ENCODE measurements at regions not wholly inside any gene's neighbourhood (a gene's known extent, or its start where the extent isn't known, plus 50 kb on each side); places are given as distances from the start of the nearest gene placed in this dataset.

GRCh38 chr13:75231235-75231634 lies 250.7 kb downstream of the TBC1D4 start:
- Histone ChIP-seq H3K36me3 (replicated peaks) (no peaks in the 10 kb centered on the region), H3K4me3 (no peak overlapping the region), H3K9me3 (no peaks in the 10 kb centered on the region), H3K27me3 (ENCODE audit: low read depth) (no peaks in the 10 kb centered on the region), H3K4me1 (no peaks in the 10 kb centered on the region)
- DNase-seq (ENCODE audit: low spot score in 2 of 2) = no peak
- in situ Hi-C loops (cut with MboI; ENCODE audit: low sequenced_read_pairs) = no loop called here

DNA sequence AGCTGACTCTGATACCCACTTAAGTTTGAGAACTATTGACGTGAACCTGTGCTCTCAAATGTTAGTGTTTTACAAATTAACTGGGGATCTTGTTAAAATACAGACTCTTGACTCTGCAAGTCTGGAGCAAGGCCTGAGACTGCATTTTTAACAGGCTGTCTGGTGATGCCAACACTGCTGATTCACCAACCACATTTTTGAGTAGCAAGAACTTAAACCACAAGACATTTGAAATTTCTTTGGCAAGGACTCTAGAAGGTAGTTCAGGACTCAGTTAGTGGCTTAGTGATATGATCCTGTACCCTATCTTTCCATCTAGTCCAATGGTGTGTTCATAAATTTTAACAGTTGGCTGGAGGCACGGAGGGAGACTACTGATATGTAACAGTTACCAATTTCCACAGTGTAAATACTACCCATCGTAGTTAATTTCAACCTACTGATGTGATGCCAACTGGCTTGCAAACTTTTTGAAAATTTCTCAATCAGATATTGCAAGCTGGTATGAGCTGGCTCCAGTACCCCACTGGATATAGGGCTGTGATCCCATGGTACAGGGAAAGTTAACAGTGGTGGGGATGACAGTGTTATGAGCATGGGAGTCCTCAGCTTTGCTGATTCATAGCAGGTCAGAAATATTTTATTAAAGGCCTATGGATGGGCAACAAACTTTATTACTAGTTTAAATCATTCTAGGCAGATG lies 255.1 kb downstream of the TBC1D4 start:
- Histone ChIP-seq H3K36me3 (replicated peaks) (no peaks in the 10 kb centered on the region), H3K4me1 (no peaks in the 10 kb centered on the region), H3K27me3 (ENCODE audit: low read depth) (no peaks in the 10 kb centered on the region), H3K9me3 (no peaks in the 10 kb centered on the region), H3K4me3 (no peak overlapping the region)
- in situ Hi-C loops (cut with MboI; ENCODE audit: low sequenced_read_pairs) = no loop called here
- no peak for DNase-seq (ENCODE audit: low spot score in 2 of 2)

DNA sequence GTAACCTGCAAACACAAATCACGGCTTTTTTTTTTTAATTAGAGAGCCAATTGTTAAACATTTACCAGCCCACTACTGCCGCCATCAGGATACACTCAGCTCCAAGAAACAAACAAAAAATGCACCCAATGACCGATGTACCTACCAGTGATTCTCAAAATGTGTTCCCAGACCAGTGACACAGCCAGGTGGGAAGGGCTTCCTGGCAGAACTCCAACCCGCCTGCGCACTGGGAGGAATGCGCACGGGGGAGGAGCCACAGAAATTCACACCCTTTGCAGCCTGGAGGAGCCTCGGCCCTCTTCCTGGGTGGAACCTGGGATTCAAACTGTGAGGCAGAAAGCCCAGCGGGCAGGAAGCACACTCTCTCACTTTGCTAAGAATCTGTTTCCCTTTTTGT lies 255.9 kb downstream of the TBC1D4 start:
- no peaks in the 10 kb centered on the region for H3K27me3 ChIP-seq (ENCODE audit: low read depth)
- H3K4me1 ChIP-seq = no peaks in the 10 kb centered on the region
- no peaks in the 10 kb centered on the region for H3K36me3 ChIP-seq (replicated peaks)
- in situ Hi-C loops (cut with MboI; ENCODE audit: low sequenced_read_pairs) = no loop called here
- no peak for DNase-seq (ENCODE audit: low spot score in 2 of 2)
- no peak overlapping the region for H3K4me3 ChIP-seq
- H3K9me3 ChIP-seq = no peaks in the 10 kb centered on the region

GRCh38 chr13:75225288-75226032 lies 256.5 kb downstream of the TBC1D4 start:
- Histone ChIP-seq H3K27me3 (ENCODE audit: low read depth) (no peaks in the 10 kb centered on the region), H3K36me3 (replicated peaks) (no peaks in the 10 kb centered on the region), H3K4me1 (no peaks in the 10 kb centered on the region), H3K4me3 (no peak overlapping the region), H3K9me3 (no peaks in the 10 kb centered on the region)
- DNase-seq (ENCODE audit: low spot score in 2 of 2) = no peak
- in situ Hi-C loops (cut with MboI; ENCODE audit: low sequenced_read_pairs) = no loop called here

GRCh38 chr13:75224053-75224742 lies 257.8 kb downstream of the TBC1D4 start:
- H3K4me3 ChIP-seq = no peak overlapping the region
- no peak for DNase-seq (ENCODE audit: low spot score in 2 of 2)
- in situ Hi-C loops (cut with MboI; ENCODE audit: low sequenced_read_pairs) = loop anchor here (25.0 kb wide), 1 partner anchor 1462 kb away; no protein-coding TSS in a partner anchor

DNA sequence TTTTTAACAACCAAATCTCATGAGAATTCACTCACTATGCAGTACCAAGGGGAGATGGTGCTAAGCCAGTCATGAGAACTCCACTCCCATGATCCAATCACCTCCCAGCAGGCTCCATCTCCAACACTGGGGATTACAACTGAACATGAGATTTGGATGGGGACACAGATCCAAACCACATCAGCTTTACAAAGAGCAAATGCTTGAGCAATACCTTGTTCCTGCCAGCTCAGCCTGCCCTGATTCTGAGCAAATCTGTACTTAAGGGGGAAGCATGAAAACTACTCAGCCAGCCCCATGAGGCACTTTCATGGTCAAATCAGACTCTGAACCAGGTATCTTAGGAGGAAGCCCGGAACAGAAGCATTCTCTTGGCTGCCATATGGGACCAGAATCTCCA lies 259.9 kb downstream of the TBC1D4 start:
- in situ Hi-C loops (cut with MboI; ENCODE audit: low sequenced_read_pairs) = loop anchor here (25.0 kb wide), 1 partner anchor 1460 kb away; no protein-coding TSS in a partner anchor
- no peaks in the 10 kb centered on the region for H3K9me3 ChIP-seq
- DNase-seq (ENCODE audit: low spot score in 2 of 2) = no peak
- H3K36me3 ChIP-seq (replicated peaks) = no peaks in the 10 kb centered on the region
- no peaks in the 10 kb centered on the region for H3K4me1 ChIP-seq
- peaks cover 5% of the 10 kb centered on the region; the same call in 1 of the 2 replicates for H3K27me3 ChIP-seq (ENCODE audit: low read depth)
- H3K4me3 ChIP-seq = no peak overlapping the region

More at GRCh38 chr13:75224053-75224742, 257.8 kb downstream of the TBC1D4 start:
- Histone ChIP-seq H3K27me3 (ENCODE audit: low read depth) (no peaks in the 10 kb centered on the region), H3K4me1 (no peaks in the 10 kb centered on the region), H3K9me3 (no peaks in the 10 kb centered on the region), H3K36me3 (replicated peaks) (no peaks in the 10 kb centered on the region)

GRCh38 chr13:75220861-75221260 lies 261.1 kb downstream of the TBC1D4 start:
- in situ Hi-C loops (cut with MboI; ENCODE audit: low sequenced_read_pairs) = loop anchor here (25.0 kb wide), 1 partner anchor 1459 kb away; no protein-coding TSS in a partner anchor
- DNase-seq (ENCODE audit: low spot score in 2 of 2) = no peak
- Histone ChIP-seq H3K4me3 (no peak overlapping the region), H3K27me3 (ENCODE audit: low read depth) (peaks cover 5% of the 10 kb centered on the region; the same call in 1 of the 2 replicates), H3K36me3 (replicated peaks) (no peaks in the 10 kb centered on the region), H3K4me1 (no peaks in the 10 kb centered on the region), H3K9me3 (no peaks in the 10 kb centered on the region)

DNA sequence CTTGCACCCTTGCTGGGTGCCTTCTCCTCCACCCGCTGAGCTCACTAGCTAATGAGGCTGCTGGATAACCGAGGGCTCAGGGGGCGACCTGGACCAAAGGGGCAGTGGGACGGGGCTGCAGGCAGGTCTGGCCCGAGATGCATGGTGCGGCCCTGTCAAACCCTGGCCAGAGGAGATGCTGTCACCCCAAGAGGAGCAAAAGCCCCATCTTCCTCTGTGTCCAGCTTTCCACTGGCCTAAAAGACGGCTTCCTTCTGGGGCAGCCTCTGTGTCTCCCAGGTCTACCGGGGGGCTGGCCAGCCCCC lies 261.8 kb downstream of the TBC1D4 start:
- Histone ChIP-seq H3K4me1 (no peaks in the 10 kb centered on the region), H3K27me3 (ENCODE audit: low read depth) (peaks cover 5% of the 10 kb centered on the region; the same call in 1 of the 2 replicates), H3K36me3 (replicated peaks) (no peaks in the 10 kb centered on the region), H3K9me3 (no peaks in the 10 kb centered on the region), H3K4me3 (no peak overlapping the region)
- in situ Hi-C loops (cut with MboI; ENCODE audit: low sequenced_read_pairs) = loop anchor here (25.0 kb wide), 1 partner anchor 1458 kb away; no protein-coding TSS in a partner anchor
- DNase-seq (ENCODE audit: low spot score in 2 of 2) = no peak

GRCh38 chr13:75219479-75220237 lies 262.3 kb downstream of the TBC1D4 start:
- peak overlapping the region; percentile 5; the same call in 1 of the 2 replicates for H3K4me3 ChIP-seq
- H3K27me3 ChIP-seq (ENCODE audit: low read depth) = peaks cover 5% of the 10 kb centered on the region; the same call in 1 of the 2 replicates
- peak; percentile 65 to 90 for DNase-seq (ENCODE audit: low spot score in 2 of 2)
- H3K36me3 ChIP-seq (replicated peaks) = no peaks in the 10 kb centered on the region
- no peaks in the 10 kb centered on the region for H3K9me3 ChIP-seq
- no peaks in the 10 kb centered on the region for H3K4me1 ChIP-seq
- in situ Hi-C loops (cut with MboI; ENCODE audit: low sequenced_read_pairs) = loop anchor here (25.0 kb wide), 1 partner anchor 1457 kb away; no protein-coding TSS in a partner anchor

DNA sequence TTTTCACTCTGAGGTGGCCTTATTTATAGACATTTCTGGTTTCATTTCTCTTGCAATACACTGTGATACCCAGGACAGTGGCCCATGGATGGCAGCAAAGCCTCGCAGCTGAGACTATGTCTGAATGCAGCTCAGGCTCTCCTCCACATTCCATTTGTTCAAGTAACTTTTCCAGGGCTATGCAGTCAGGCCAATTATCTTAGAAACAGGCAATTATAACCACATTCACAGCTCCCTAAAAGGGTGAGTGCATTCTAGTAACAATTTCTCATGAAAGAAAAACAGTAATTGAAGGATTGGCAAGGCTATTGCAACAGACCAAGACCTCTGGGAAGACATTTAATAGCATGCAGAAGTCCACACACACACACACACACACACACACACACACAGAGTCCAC lies 264.0 kb downstream of the TBC1D4 start:
- DNase-seq (ENCODE audit: low spot score in 2 of 2) = no peak
- Histone ChIP-seq H3K4me1 (no peaks in the 10 kb centered on the region), H3K4me3 (no peak overlapping the region), H3K27me3 (ENCODE audit: low read depth) (peaks cover 5% of the 10 kb centered on the region; the same call in 1 of the 2 replicates), H3K9me3 (no peaks in the 10 kb centered on the region), H3K36me3 (replicated peaks) (no peaks in the 10 kb centered on the region)
- in situ Hi-C loops (cut with MboI; ENCODE audit: low sequenced_read_pairs) = loop anchor here (25.0 kb wide), 1 partner anchor 1456 kb away; no protein-coding TSS in a partner anchor

DNA sequence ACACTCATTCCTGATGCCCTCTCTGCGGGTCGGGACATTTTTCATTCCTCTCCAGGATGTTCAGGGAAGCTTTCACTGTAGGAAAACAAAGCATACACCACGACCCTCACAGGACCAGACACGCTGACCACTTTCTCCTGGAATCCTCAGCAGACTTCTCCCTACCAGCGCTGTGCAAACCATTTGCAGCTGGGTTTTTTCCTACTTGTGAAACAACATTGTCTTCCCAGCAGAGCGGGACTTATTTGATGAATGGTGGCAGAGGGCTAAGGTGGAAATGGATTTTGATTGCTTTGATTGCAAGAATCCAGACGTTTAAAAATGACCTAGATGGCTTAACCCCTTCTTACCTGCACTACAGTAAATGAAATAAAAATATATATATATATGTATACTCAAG lies 265.9 kb downstream of the TBC1D4 start:
- H3K4me3 ChIP-seq = no peak overlapping the region
- no peaks in the 10 kb centered on the region for H3K9me3 ChIP-seq
- H3K27me3 ChIP-seq (ENCODE audit: low read depth) = peaks cover 5% of the 10 kb centered on the region; the same call in 1 of the 2 replicates
- no peaks in the 10 kb centered on the region for H3K36me3 ChIP-seq (replicated peaks)
- in situ Hi-C loops (cut with MboI; ENCODE audit: low sequenced_read_pairs) = loop anchor here (25.0 kb wide), 1 partner anchor 1454 kb away; no protein-coding TSS in a partner anchor
- no peak for DNase-seq (ENCODE audit: low spot score in 2 of 2)
- H3K4me1 ChIP-seq = no peaks in the 10 kb centered on the region

DNA sequence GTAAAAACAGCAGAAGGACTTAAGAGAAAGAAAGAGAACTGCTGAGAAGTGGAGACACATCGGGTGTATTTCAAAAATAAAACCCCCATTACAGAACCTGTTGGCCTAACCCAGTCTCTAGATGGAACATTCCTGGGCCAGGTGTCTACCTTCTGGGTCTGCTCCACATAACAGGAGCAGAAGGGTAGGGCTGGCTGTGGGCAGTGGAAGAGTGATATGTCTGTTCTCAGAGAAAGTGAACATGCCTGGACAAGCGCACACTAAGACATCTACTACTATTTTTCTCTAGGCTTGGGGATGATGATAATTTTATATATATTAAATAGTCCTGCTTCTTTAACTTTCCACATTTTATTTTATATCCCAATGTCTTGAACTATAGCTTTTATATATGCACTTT lies 267.1 kb downstream of the TBC1D4 start:
- in situ Hi-C loops (cut with MboI; ENCODE audit: low sequenced_read_pairs) = loop anchor here (25.0 kb wide), 1 partner anchor 1453 kb away; no protein-coding TSS in a partner anchor
- Histone ChIP-seq H3K36me3 (replicated peaks) (no peaks in the 10 kb centered on the region), H3K9me3 (no peaks in the 10 kb centered on the region), H3K4me1 (no peaks in the 10 kb centered on the region), H3K27me3 (ENCODE audit: low read depth) (peaks cover 5% of the 10 kb centered on the region; the same call in 1 of the 2 replicates), H3K4me3 (no peak overlapping the region)
- DNase-seq (ENCODE audit: low spot score in 2 of 2) = no peak

- in situ Hi-C loops (cut with MboI; ENCODE audit: low sequenced_read_pairs) = loop anchor here (25.0 kb wide), 1 partner anchor 1441 kb away; no protein-coding TSS in a partner anchor
- no peak for DNase-seq (ENCODE audit: low spot score in 2 of 2)
- no peaks in the 10 kb centered on the region for H3K4me1 ChIP-seq
- H3K27me3 ChIP-seq (ENCODE audit: low read depth) = no peaks in the 10 kb centered on the region
- no peaks in the 10 kb centered on the region for H3K9me3 ChIP-seq
- H3K4me3 ChIP-seq = no peak overlapping the region
- no peaks in the 10 kb centered on the region for H3K36me3 ChIP-seq (replicated peaks)
These were observed 279.0 kb downstream of the TBC1D4 start for GRCh38 chr13:75202981-75203380.
